ENCODE measurements at regions not wholly inside any gene's neighbourhood (a gene's known extent, or its start where the extent isn't known, plus 50 kb on each side); places are given as distances from the start of the nearest gene placed in this dataset.

DNA sequence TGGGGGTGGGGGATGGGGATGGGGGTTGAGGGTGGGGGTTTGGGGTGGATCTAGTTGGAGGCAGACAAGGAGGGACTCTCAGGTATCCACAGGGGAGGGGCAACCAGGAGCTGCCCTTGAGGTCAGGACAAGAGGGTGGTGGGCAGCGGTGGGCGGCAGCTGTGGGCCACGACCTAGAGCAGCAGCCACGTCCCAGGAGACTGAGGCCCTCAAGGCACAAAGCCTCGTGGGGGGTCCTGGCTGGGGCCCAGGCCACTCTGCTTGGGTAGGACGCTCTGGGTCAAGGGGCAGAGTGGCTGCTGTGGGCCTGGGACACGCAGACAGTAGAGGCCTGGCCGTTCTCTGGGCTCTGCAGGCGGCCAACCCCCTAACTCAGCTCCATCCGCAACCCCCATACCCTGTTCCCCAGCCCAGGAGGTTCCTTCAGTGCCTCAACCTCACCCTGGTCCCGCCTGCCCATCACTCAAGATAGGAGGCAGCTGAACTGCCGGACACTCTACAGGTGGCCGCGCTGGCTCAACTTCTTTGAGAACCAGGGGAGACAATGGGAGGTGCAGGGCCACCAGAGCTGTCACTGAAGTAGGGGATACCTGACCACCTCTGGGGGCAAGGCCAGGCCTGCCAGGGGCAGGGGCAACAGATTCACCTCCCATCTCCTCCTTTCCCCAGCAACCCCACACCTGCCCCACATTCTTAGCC, 75.6 kb downstream of the ENGASE start:
- DNase-seq (ENCODE audit: low read depth, low spot score), result no peak
- Histone ChIP-seq H4K20me1 (ENCODE audit: control insufficient read depth, extremely low read depth, insufficient read depth, low read length) (no peaks in the 10 kb centered on the region), H3K27ac (ENCODE audit: control insufficient read depth, insufficient read depth, low read length) (no peak overlapping the region), H2AFZ (ENCODE audit: control insufficient read depth, low read length) (no peak overlapping the region), H3K79me2 (ENCODE audit: control insufficient read depth, insufficient read depth, low read length) (no peaks in the 10 kb centered on the region), H3K4me2 (ENCODE audit: control insufficient read depth, extremely low read depth, insufficient read depth, low read depth, low read length) (no peak overlapping the region), H3K9me1 (ENCODE audit: control insufficient read depth, extremely low read depth, insufficient read depth, low read length) (no peaks in the 10 kb centered on the region), H3K27me3 (ENCODE audit: control insufficient read depth, extremely low read depth, insufficient read depth, low read length) (peaks cover 23% of the 10 kb centered on the region), H3K9me3 (ENCODE audit: control insufficient read depth, low read depth, low read length) (no peaks in the 10 kb centered on the region), H3K36me3 (ENCODE audit: control insufficient read depth in 2 of 2, extremely low read depth in 1 of 2, insufficient read depth in 2 of 2, low read length in 2 of 2) (no peaks in the 10 kb centered on the region), H3K9ac (ENCODE audit: control insufficient read depth, extremely low read depth, insufficient read depth, low read length) (no peak overlapping the region), H3K4me1 (ENCODE audit: control insufficient read depth, extremely low read depth, insufficient read depth, low read length) (no peaks in the 10 kb centered on the region), H3K4me3 (ENCODE audit: control insufficient read depth in 2 of 3, extremely low read depth in 1 of 3, insufficient read depth in 2 of 3, low read depth in 1 of 3, low read length in 3 of 3) (no peak overlapping the region)
- no peak for TF ChIP-seq EZH2 (IDR thresholded peaks at IDR 0.05; ENCODE audit: low read length)
- dilution Hi-C loops (cut with MboI; ENCODE audit: extremely low pct_ligation_motif_present, low sequenced_read_pairs), result no loop called here
- no peak for FAIRE-seq

DNA sequence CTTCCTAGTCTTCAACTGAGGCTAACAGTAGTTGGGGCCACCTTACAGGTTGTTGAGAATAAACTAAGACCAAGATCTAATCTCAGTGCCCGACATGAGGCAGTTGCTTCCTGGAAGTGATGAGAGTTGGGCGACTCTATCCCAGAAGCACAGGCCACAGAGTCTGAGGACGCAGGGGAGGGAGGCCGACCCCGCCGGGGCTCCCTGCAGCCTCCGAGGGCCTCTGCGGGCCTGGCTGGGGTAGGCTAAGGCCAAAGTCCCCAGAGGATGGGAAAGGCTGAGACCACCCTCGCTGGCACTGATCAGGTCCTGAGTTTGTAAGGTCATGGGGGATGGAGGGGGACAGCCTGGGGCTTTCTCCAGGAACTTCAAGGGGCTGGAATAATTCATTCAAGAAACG, 74.0 kb downstream of the ENGASE start:
- H3K9me1 ChIP-seq (ENCODE audit: control insufficient read depth, extremely low read depth, insufficient read depth, low read length), result no peaks in the 10 kb centered on the region
- H3K79me2 ChIP-seq (ENCODE audit: control insufficient read depth, insufficient read depth, low read length), result no peaks in the 10 kb centered on the region
- H3K9ac ChIP-seq (ENCODE audit: control insufficient read depth, extremely low read depth, insufficient read depth, low read length), result no peak overlapping the region
- no peaks in the 10 kb centered on the region for H3K9me3 ChIP-seq (ENCODE audit: control insufficient read depth, low read depth, low read length)
- no peaks in the 10 kb centered on the region for H3K36me3 ChIP-seq (ENCODE audit: control insufficient read depth in 2 of 2, extremely low read depth in 1 of 2, insufficient read depth in 2 of 2, low read length in 2 of 2)
- no peak for DNase-seq (ENCODE audit: low read depth, low spot score)
- H3K4me1 ChIP-seq (ENCODE audit: control insufficient read depth, extremely low read depth, insufficient read depth, low read length), result no peaks in the 10 kb centered on the region
- H4K20me1 ChIP-seq (ENCODE audit: control insufficient read depth, extremely low read depth, insufficient read depth, low read length), result no peaks in the 10 kb centered on the region
- H3K27me3 ChIP-seq (ENCODE audit: control insufficient read depth, extremely low read depth, insufficient read depth, low read length), result peaks cover 23% of the 10 kb centered on the region
- TF ChIP-seq, protein P1, sequence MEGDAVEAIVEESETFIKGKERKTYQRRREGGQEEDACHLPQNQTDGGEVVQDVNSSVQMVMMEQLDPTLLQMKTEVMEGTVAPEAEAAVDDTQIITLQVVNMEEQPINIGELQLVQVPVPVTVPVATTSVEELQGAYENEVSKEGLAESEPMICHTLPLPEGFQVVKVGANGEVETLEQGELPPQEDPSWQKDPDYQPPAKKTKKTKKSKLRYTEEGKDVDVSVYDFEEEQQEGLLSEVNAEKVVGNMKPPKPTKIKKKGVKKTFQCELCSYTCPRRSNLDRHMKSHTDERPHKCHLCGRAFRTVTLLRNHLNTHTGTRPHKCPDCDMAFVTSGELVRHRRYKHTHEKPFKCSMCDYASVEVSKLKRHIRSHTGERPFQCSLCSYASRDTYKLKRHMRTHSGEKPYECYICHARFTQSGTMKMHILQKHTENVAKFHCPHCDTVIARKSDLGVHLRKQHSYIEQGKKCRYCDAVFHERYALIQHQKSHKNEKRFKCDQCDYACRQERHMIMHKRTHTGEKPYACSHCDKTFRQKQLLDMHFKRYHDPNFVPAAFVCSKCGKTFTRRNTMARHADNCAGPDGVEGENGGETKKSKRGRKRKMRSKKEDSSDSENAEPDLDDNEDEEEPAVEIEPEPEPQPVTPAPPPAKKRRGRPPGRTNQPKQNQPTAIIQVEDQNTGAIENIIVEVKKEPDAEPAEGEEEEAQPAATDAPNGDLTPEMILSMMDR (optimal IDR thresholded peaks at IDR 0.05 in 1 of 3, IDR thresholded peaks at IDR 0.05 in 1 of 3, conservative IDR thresholded peaks at IDR 0.05 in 1 of 3; ENCODE audit: extremely low read depth in 1 of 3, insufficient read depth in 2 of 3, low read length in 3 of 3), result no peak
- TF ChIP-seq EZH2 (IDR thresholded peaks at IDR 0.05; ENCODE audit: low read length), result no peak
- H3K27ac ChIP-seq (ENCODE audit: control insufficient read depth, insufficient read depth, low read length), result no peak overlapping the region
- no peak overlapping the region for H2AFZ ChIP-seq (ENCODE audit: control insufficient read depth, low read length)
- no peak overlapping the region for H3K4me3 ChIP-seq (ENCODE audit: control insufficient read depth in 2 of 3, extremely low read depth in 1 of 3, insufficient read depth in 2 of 3, low read depth in 1 of 3, low read length in 3 of 3)
- no peak for FAIRE-seq
- dilution Hi-C loops (cut with MboI; ENCODE audit: extremely low pct_ligation_motif_present, low sequenced_read_pairs), result loop anchor here (5.0 kb wide), 1 partner anchor 36 kb away; no protein-coding TSS in a partner anchor
- H3K4me2 ChIP-seq (ENCODE audit: control insufficient read depth, extremely low read depth, insufficient read depth, low read depth, low read length), result no peak overlapping the region

All from keratinocyte (primary cell).